CD4-positive, alpha-beta T cell treated with Interleukin-12 subunit alpha and Interleukin-12 subunit beta, for 1 hour (primary cell): ENCODE measurements at regions not wholly inside any gene's neighbourhood (a gene's known extent, or its start where the extent isn't known, plus 50 kb on each side); places are given as distances from the start of the nearest gene placed in this dataset.

Experiments used
- DNase-seq: peaks from one replicate; pipeline ENCODE4 v3.0.0-alpha.2; 2020

GRCh38 chr5:91240175-91240574, 142.9 kb downstream of the ARRDC3 start:
- no peak for DNase-seq

- DNase-seq = no peak
Measured at GRCh38 chr5:91235271-91235694, 147.8 kb downstream of the ARRDC3 start.

GRCh38 chr5:91232523-91232922, 150.6 kb downstream of the ARRDC3 start:
- no peak for DNase-seq

GRCh38 chr5:91229031-91229727, 153.9 kb downstream of the ARRDC3 start:
- no peak for DNase-seq

GRCh38 chr5:91228188-91228587, 154.9 kb downstream of the ARRDC3 start:
- no peak for DNase-seq

- DNase-seq = peak; percentile 68
Measured at GRCh38 chr5:91225848-91226686, 157.1 kb downstream of the ARRDC3 start.

- no peak for DNase-seq
Measured at GRCh38 chr5:91224969-91225368, 158.1 kb downstream of the ARRDC3 start.

GRCh38 chr5:91224456-91224855, 158.7 kb downstream of the ARRDC3 start:
- no peak for DNase-seq

GRCh38 chr5:91223886-91224285, 159.2 kb downstream of the ARRDC3 start:
- DNase-seq = no peak

- DNase-seq = no peak
Measured at GRCh38 chr5:91222482-91222881, 160.6 kb downstream of the ARRDC3 start.

- no peak for DNase-seq
Measured at GRCh38 chr5:91221917-91222316, 161.2 kb downstream of the ARRDC3 start.

GRCh38 chr5:91219803-91220371, 163.2 kb downstream of the ARRDC3 start:
- DNase-seq = peak; percentile 36

GRCh38 chr5:91219091-91219802, 163.9 kb downstream of the ARRDC3 start:
- DNase-seq = no peak

GRCh38 chr5:91217859-91218258, 165.3 kb downstream of the ARRDC3 start:
- DNase-seq = no peak

- DNase-seq = no peak
Measured at GRCh38 chr5:91214571-91214970, 168.5 kb downstream of the ARRDC3 start.
